HG03280 (cell line): ENCODE measurements at regions not wholly inside any gene's neighbourhood (a gene's known extent, or its start where the extent isn't known, plus 50 kb on each side); places are given as distances from the start of the nearest gene placed in this dataset.
"Not testable (repeated sequence)": the region's sequence is repeated elsewhere in the genome, so short reads cannot be mapped to it uniquely, and the experiment has no call there.

ENCODE experiments used
- ATAC-seq: cut with Tn5 transposase; IDR thresholded peaks from one replicate; pipeline ENCODE4 v1.9.1; 2021; ENCODE audit warnings: mild to moderate bottlenecking, moderate library complexity; ENCODE audit not compliant: unreplicated experiment

DNA sequence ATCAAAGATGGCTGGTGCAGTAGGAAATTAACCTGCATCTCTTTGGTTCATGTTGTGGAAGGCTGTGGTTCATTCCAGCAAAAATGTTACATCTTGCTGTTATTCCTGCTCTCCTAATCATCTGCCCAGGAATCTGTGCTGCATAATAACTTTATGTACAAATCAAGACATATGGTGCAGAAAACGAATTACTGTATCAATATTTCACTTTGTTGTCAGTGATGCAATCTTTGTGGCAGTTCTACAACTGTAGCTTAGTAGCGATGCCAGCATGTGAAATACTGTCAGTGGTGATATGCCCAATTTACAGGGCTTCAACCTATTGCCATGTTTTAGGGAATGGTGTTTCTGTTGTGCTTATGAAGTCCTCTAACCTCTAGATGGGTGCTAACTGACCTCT, 1114.7 kb downstream of the SOCS6 start:
- ATAC-seq = no peak

DNA sequence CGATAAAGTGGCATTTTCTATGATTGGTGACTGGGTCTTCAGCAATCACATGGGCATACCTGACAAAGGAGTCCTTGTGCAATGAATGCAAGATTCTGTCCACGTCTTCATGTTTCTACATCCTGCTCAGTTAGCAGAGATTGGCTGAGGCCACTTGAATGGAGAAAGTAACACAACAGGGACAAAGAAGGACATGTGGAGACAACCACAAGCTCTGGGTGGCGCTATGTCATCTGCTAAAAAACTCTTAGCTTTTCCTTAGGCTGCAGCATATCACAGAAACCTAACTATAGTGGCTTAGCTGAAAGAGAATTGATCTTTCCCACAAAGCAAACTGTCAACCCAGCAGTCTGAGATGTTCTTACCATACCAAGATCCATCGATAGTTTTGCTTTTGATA, 1109.7 kb downstream of the SOCS6 start:
- ATAC-seq = no peak

DNA sequence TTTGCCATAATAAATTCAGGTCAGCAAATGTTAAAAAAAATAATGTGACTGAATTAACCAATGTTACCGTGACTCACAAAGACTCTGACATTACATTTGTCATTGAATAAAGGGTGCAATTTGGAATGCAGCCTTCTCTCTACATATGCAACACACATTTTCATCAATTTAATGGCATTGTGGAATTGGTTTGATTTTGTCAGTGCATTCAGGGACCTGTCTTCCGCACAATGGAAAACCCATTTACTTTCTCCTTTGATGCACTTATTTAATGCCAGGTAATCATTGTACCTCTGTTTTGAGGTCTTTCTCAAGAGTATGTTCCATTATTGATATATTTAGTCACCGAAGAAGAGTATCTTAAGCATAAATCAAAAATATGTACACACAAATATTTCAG, 1099.3 kb downstream of the SOCS6 start:
- ATAC-seq = no peak

- ATAC-seq = no peak
These were observed 1085.6 kb downstream of the SOCS6 start for GRCh38 chr18:71374294-71375000.

DNA sequence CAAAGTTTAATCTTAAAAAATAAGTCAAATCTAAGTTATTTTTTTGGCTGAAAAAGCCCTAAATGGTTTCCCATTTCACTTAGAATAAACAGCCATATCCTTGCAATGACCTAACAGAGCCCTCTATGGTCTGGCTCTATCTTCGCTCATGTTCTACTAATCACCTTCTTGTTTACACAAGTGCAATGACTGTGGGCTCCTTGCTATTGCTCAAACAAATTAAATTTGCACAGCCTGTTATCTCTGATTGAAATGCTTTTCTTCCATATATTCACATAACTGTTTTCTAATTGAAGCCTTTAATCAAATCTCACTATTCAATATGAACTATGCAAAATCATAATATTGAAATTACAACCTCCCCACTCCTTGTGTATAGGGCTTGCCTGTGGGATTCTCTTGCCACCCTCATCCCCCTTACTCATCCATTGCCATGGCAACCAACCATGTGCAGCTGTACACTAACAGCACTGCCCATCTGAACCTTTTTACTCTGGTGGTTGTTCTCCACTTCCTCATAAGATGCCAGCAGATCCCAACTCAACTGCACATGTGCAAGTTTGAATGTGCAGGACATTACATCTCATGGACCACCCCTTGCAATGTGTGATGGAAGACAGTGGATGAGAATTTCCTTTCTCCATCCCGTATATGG, 1083.2 kb downstream of the SOCS6 start:
- no peak for ATAC-seq

DNA sequence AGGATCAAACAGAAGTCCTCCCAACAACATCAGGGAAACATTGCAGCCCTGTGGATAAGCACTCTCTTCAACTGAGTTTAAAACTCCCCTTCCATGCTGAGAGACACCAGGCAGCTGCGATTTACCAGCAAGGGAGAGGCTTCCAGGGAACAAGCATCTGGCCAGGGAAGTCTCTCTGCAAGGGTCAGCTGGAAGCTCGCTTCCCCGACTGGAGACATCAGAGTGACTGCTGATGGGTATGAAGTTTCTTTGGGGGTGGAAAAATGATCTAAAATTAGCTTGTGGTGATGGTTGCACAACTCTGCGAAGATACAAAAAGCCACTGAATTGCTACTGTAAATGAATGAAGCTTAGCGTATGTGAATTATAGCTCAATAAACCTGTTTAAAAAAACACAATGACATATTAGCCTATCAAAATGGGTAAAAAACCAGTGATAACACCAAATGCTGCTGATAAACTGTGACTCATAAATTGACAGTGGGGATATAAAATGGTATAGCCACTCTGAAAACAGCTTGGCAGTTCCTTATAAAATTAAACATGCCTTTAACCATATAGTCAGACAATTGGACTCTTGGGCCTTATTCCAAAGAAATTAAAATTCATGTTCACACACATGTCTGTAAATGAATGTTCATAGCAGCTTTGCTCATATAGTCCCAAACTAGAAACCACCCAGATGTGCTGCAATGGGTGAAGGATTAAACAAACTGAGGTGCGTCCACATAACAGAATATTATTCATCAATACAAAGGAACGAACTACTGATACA, 1082.0 kb downstream of the SOCS6 start:
- ATAC-seq = no peak

DNA sequence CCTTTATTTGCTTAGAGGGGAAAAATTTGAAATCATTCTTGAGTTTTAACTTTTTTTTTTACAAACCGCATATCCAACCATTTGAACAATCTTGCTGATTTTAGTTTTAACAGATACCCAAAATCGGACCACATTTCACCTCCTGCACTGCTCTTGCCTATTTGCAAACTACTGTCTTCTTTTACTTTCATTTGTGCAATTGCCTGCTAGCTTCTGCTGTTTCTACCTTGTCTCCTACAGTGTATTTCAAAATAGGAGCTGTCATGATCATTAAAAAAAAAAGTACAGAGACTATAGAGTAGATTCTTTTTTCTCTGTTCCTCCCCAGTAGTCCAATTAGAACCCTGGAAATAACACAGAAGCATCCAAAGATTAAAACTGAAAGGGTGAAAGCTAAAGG, 1081.2 kb downstream of the SOCS6 start:
- ATAC-seq = no peak

DNA sequence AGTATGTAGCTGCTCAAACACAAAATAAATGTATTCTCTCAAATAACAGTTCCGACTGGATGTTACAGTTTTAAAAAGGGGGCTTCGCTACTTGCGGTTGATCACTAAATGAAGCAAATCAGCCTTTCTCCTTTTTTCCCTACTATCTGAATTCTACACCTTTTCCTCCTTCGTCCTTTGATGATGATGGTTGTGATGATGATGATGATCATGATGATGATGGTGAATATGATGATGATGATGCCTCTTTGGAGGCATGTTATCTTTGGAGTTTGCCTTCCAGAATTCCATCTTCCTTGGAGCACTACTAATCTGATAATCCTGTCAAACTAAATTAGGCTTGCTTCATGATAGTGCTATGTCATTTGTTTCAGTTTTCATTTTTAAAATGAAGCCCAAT, 1073.3 kb downstream of the SOCS6 start:
- ATAC-seq = no peak

GRCh38 chr18:71355599-71355998, 1066.8 kb downstream of the SOCS6 start:
- ATAC-seq = not testable (repeated sequence)

DNA sequence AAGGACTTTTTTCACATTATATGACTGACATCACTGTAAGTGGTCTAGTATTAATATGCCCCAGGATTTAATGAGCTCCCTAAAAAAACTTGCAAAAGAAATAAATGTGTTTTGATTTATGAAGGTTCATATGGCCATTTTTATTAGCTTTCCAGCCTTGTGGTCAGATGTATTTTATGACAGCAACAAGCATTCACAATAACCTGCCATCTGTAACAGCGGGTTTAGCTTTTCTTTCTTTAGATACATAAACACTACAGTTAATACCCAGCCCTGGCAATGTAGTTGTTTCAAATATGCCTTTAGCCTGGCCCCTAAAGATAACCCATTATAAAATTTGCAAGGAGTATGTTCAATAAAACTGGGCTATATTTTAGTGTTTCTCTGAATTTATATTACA, 1063.8 kb downstream of the SOCS6 start:
- no peak for ATAC-seq

DNA sequence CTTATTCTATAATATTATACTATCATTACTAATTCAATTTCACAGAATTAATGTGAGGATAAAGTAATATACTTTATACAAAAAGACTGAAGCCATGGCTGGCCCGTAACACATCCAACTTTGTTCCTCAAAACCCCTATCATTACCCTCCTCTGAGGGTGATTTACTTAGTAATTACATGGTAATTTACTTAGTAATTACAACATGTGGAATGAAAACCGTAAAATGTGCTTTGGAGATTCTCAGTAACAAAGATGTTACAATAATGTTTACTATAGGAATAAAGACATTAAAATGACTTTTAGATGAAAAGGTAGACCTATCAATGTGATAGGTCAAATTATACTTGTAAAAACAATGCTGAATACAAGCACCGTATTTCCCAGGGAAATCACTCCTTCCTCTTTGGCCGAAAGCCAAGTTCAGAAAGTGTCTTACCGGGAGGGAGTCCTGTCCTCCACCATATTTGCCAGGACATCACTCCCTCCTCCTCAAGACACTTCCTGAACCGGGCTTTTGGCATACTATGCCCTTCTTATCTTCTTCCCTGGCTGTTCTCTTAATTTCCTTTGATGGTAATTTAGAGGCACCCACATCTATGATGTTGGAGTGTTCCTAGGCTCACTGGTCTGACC, 1047.8 kb downstream of the SOCS6 start:
- ATAC-seq = no peak

GRCh38 chr18:71329563-71329962, 1040.7 kb downstream of the SOCS6 start:
- no peak for ATAC-seq

- ATAC-seq = no peak
These were observed 1040.3 kb downstream of the SOCS6 start for GRCh38 chr18:71329114-71329513.

DNA sequence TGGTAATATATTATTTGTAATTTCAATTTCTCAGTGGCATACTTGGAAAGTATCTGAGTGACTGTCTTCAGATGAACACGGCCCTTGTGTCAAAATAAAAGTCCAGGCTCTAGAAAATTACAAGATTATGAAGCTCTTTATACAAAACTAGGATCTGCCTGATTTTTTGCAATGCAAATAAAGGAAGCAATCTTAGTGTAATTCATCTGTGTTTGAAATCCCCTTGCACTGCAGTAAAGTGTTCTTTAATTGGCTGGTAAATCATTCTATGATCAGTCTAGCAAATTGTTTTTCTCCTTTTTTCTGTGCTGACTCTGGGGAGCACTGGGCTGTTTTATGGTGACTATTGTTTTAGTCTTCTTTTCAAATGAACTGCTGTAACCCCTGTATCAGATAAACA, 1039.0 kb downstream of the SOCS6 start:
- ATAC-seq = no peak

- ATAC-seq = no peak
These were observed 1038.6 kb downstream of the SOCS6 start for GRCh38 chr18:71327441-71327840.

GRCh38 chr18:71326826-71327225, 1038.0 kb downstream of the SOCS6 start:
- no peak for ATAC-seq

DNA sequence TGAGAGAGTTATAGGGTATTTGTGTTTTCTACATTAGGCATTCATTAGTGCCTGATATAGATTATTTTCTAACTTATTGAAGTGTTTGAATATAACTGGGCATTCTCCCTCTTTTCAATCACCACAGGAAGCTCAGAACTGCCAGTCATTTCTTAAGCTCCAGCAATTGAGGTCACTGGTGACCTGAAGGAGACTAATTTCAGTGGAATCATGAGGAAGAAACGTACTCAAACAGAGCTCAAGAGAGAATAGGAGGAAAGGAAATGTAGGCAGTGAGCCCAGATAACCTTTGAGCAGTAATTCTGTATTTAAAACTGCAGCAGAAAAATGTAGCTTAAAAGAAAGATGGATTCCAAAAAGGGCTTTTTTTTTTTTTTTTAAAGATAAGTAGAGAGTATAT, 1035.5 kb downstream of the SOCS6 start:
- ATAC-seq = no peak

DNA sequence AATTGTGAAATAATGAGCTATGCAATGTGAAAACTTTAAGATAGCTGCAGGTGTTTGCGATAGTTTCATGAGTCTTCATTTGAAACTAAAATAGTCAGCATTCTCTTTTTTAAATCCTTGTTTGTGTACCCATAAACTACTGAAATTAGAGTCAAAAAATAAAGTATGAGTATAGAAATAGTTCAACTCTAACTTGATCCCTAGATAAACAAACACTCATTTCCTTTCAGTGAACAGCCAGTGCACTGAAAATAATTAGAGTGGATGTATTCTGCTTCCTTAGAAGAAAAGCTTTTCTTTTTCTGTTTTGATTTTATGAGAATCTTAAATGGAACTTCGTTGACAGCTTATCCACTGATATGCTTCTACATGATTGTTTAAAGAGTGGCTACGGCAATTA, 1033.4 kb downstream of the SOCS6 start:
- no peak for ATAC-seq

- no peak for ATAC-seq
These were observed 1032.5 kb downstream of the SOCS6 start for GRCh38 chr18:71321319-71321718.

- ATAC-seq = no peak
These were observed 1016.0 kb downstream of the SOCS6 start for GRCh38 chr18:71304856-71305255.

- not testable (repeated sequence) for ATAC-seq
These were observed 1014.9 kb downstream of the SOCS6 start for GRCh38 chr18:71303743-71304142.

DNA sequence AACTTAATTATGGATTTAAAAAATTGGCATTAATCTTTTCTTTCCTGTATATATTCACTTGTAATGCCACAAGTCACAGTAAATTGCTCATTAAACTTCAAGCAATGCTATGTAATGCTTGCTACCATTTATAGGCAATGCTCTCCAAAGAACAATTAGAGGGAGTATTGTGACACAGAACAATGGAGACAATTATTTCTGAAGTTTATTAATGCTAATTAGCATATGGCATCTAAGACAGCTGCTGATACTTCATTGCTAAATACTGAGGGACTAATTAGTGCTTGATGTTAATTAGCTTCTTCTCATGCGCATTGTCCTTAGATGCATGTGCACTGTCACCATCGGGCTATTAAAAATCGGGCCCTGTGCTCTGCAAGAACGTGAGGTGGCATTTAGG, 1012.8 kb downstream of the SOCS6 start:
- no peak for ATAC-seq
